GM12878 (cell line): ENCODE measurements at regions not wholly inside any gene's neighbourhood (a gene's known extent, or its start where the extent isn't known, plus 50 kb on each side); places are given as distances from the start of the nearest gene placed in this dataset.

ENCODE experiments used
- CTCF ChIP-seq, 3 experiments: IDR thresholded peaks in 2 of 3; conservative IDR thresholded peaks in 1 of 3; 2 replicates each; pipeline ENCODE4 v1.5.1; 2011; ENCODE audit warnings: low read depth in 3 of 3, low read length in 3 of 3, mild to moderate bottlenecking in 3 of 3, control low read depth in 2 of 3, moderate library complexity in 2 of 3, inconsistent platforms in 1 of 3, mixed read lengths in 1 of 3; ENCODE audit not compliant: control insufficient read depth in 2 of 3, insufficient read depth in 1 of 3; ENCODE audit errors: extremely low read depth in 1 of 3
- KDM1A ChIP-seq: fragments of 200-600 bp; sonication (generic); IDR thresholded peaks from 2 replicates; pipeline ENCODE4 v1.6.1; 2016; ENCODE audit warnings: borderline replicate concordance
- POLR2AphosphoS2 ChIP-seq: IDR thresholded peaks from 2 replicates; pipeline ENCODE4 v1.6.1; 2011; ENCODE audit warnings: low read depth, mild to moderate bottlenecking, low read length, improper control_type of control experiment, moderate library complexity
- POLR2AphosphoS5 ChIP-seq: IDR thresholded peaks from 2 replicates; pipeline ENCODE4 v1.6.1; 2011; ENCODE audit warnings: mild to moderate bottlenecking, low read length, inconsistent platforms
- RFX5 ChIP-seq: IDR thresholded peaks from 2 replicates; pipeline ENCODE4 v1.6.1; 2011; ENCODE audit warnings: low read depth, low read length, improper control_type of control experiment
- ZNF274 ChIP-seq: IDR thresholded peaks from one replicate; pipeline ENCODE4 v1.8.0; 2011; ENCODE audit not compliant: insufficient read length, insufficient read depth

DNA sequence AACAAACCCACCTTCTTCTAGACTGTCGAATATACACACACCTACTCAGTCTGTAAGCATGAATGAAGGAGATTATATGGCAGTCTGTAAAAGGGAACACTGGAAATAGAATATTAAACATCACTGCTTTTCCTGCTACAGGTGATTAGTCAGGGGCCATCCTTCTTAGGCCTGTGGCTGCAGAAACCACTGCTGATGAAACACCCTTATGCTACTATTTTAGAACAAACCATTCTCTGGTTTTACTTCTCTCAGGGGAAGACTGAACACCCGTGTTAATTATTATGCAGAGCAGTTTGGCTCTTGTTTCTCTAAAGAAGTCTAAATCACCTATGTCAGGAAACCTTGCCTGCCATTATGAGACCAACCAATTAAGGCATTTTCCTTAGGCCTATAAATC lies 351.1 kb upstream of the KLF6 start:
- no peak for TF ChIP-seq ZNF274
- TF ChIP-seq POLR2AphosphoS5 = no peak
- no peak for TF ChIP-seq KDM1A
- TF ChIP-seq CTCF (IDR thresholded peaks at IDR 0.05 in 2 of 3, conservative IDR thresholded peaks at IDR 0.05 in 1 of 3; ENCODE audit: control insufficient read depth in 2 of 3, extremely low read depth in 1 of 3, insufficient read depth in 1 of 3, low read depth in 3 of 3, low read length in 3 of 3) = no peak
- TF ChIP-seq RFX5 = no peak
- no peak for TF ChIP-seq POLR2AphosphoS2
